ENCODE measurements at regions not wholly inside any gene's neighbourhood (a gene's known extent, or its start where the extent isn't known, plus 50 kb on each side); places are given as distances from the start of the nearest gene placed in this dataset.

- Mint-ChIP-seq H3K27ac (no peak overlapping the region), H3K27me3 (ENCODE audit: insufficient read depth, low read depth) (no peaks in the 10 kb centered on the region), H3K36me3 (peaks cover 2% of the 10 kb centered on the region), H3K4me1 (peaks cover 3% of the 10 kb centered on the region), H3K4me3 (no peak overlapping the region), H3K9me3 (peaks cover 6% of the 10 kb centered on the region)
- no peak for TF ChIP-seq EZH2phosphoT487 (IDR thresholded peaks at IDR 0.05)
- TF ChIP-seq, protein P1, sequence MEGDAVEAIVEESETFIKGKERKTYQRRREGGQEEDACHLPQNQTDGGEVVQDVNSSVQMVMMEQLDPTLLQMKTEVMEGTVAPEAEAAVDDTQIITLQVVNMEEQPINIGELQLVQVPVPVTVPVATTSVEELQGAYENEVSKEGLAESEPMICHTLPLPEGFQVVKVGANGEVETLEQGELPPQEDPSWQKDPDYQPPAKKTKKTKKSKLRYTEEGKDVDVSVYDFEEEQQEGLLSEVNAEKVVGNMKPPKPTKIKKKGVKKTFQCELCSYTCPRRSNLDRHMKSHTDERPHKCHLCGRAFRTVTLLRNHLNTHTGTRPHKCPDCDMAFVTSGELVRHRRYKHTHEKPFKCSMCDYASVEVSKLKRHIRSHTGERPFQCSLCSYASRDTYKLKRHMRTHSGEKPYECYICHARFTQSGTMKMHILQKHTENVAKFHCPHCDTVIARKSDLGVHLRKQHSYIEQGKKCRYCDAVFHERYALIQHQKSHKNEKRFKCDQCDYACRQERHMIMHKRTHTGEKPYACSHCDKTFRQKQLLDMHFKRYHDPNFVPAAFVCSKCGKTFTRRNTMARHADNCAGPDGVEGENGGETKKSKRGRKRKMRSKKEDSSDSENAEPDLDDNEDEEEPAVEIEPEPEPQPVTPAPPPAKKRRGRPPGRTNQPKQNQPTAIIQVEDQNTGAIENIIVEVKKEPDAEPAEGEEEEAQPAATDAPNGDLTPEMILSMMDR (IDR thresholded peaks at IDR 0.05), result no peak
- no peak for TF ChIP-seq EZH2 (IDR thresholded peaks at IDR 0.05)
- Histone ChIP-seq H3K4me1 (no peaks in the 10 kb centered on the region), H3K4me3 (no peak overlapping the region), H3F3A (ENCODE audit: low read depth) (no peaks in the 10 kb centered on the region), H3K4me2 (no peak overlapping the region), H3K27ac (no peak overlapping the region), H3K27me3 (no peaks in the 10 kb centered on the region), H3K9ac (no peak overlapping the region), H3K79me2 (ENCODE audit: low read depth) (no peaks in the 10 kb centered on the region), H2AFZ (replicated peaks) (no peak overlapping the region), H4K20me1 (ENCODE audit: low read depth) (no peaks in the 10 kb centered on the region), H3K9me3 (ENCODE audit: low read depth) (no peaks in the 10 kb centered on the region), H3K36me3 (no peaks in the 10 kb centered on the region)
- no peak for DNase-seq (ENCODE audit: low spot score)
Measured at GRCh38 chr2:196566961-196567666, 72.4 kb upstream of the CCDC150 start.

DNA sequence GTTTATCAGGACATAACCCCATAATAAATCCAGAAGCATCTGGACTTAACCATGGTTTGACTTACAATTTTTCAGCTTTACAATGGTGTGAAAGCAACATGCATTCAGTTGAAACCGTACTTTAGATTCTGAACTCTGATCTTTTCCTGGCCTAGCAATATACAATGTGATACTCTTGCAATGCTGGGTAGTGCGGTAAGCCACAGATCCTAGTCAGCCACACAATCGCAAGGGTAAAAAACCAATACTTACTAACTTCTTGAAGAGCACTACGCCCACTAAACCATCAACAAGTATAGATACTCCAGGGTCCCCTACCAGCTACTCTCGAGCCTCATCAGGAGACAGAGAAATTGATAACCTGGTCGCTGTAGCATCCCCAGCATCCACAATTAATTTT is 71.0 kb upstream of the CCDC150 start:
- no peak for TF ChIP-seq EZH2 (IDR thresholded peaks at IDR 0.05)
- TF ChIP-seq, protein P1 (IDR thresholded peaks at IDR 0.05), result no peak
- TF ChIP-seq EZH2phosphoT487 (IDR thresholded peaks at IDR 0.05), result no peak

GRCh38 chr2:196584903-196585302 is 54.6 kb upstream of the CCDC150 start:
- no peak overlapping the region for H3K27ac ChIP-seq
- Mint-ChIP-seq H3K36me3 (no peaks in the 10 kb centered on the region), H3K4me1 (peaks cover 9% of the 10 kb centered on the region), H3K9me3 (no peaks in the 10 kb centered on the region), H3K4me3 (no peak overlapping the region), H3K27me3 (ENCODE audit: insufficient read depth, low read depth) (no peaks in the 10 kb centered on the region), H3K27ac (no peak overlapping the region)
- H4K20me1 ChIP-seq (ENCODE audit: low read depth), result no peaks in the 10 kb centered on the region
- H3K27me3 ChIP-seq, result no peaks in the 10 kb centered on the region
- H3K4me3 ChIP-seq, result no peak overlapping the region
- H3K4me2 ChIP-seq, result no peak overlapping the region
- H3K9ac ChIP-seq, result no peak overlapping the region
- no peaks in the 10 kb centered on the region for H3F3A ChIP-seq (ENCODE audit: low read depth)
- H3K36me3 ChIP-seq, result no peaks in the 10 kb centered on the region
- no peaks in the 10 kb centered on the region for H3K79me2 ChIP-seq (ENCODE audit: low read depth)
- no peaks in the 10 kb centered on the region for H3K9me3 ChIP-seq (ENCODE audit: low read depth)
- TF ChIP-seq EZH2phosphoT487 (IDR thresholded peaks at IDR 0.05), result no peak
- TF ChIP-seq, protein P1 (IDR thresholded peaks at IDR 0.05), result no peak
- TF ChIP-seq EZH2 (IDR thresholded peaks at IDR 0.05), result no peak
- no peak for DNase-seq (ENCODE audit: low spot score)
- H2AFZ ChIP-seq (replicated peaks), result no peak overlapping the region
- peaks cover 7% of the 10 kb centered on the region for H3K4me1 ChIP-seq

More for the DNA sequence above, 71.0 kb upstream of the CCDC150 start:
- Histone ChIP-seq H3K4me3 (no peak overlapping the region), H3K27me3 (no peaks in the 10 kb centered on the region), H3K4me1 (no peaks in the 10 kb centered on the region), H3K36me3 (no peaks in the 10 kb centered on the region), H4K20me1 (ENCODE audit: low read depth) (no peaks in the 10 kb centered on the region), H2AFZ (replicated peaks) (no peak overlapping the region), H3F3A (ENCODE audit: low read depth) (no peaks in the 10 kb centered on the region), H3K4me2 (no peak overlapping the region), H3K9me3 (ENCODE audit: low read depth) (no peaks in the 10 kb centered on the region), H3K79me2 (ENCODE audit: low read depth) (no peaks in the 10 kb centered on the region), H3K27ac (no peak overlapping the region), H3K9ac (no peak overlapping the region)
- no peaks in the 10 kb centered on the region for H3K27me3 Mint-ChIP-seq (ENCODE audit: insufficient read depth, low read depth)
- H3K4me3 Mint-ChIP-seq, result no peak overlapping the region
- peaks cover 6% of the 10 kb centered on the region for H3K9me3 Mint-ChIP-seq
- DNase-seq (ENCODE audit: low spot score), result no peak
- no peak overlapping the region for H3K27ac Mint-ChIP-seq
- H3K36me3 Mint-ChIP-seq, result peaks cover 3% of the 10 kb centered on the region
- no peaks in the 10 kb centered on the region for H3K4me1 Mint-ChIP-seq
